ENCODE measurements at regions not wholly inside any gene's neighbourhood (a gene's known extent, or its start where the extent isn't known, plus 50 kb on each side); places are given as distances from the start of the nearest gene placed in this dataset.

GRCh38 chr17:79500745-79501618, 109.9 kb downstream of the RBFOX3 start:
- Histone ChIP-seq H3K9me3 (ENCODE audit: control insufficient read depth, low read depth, low read length) (no peaks in the 10 kb centered on the region), H3K27ac (ENCODE audit: low read length) (no peak overlapping the region), H3K4me1 (ENCODE audit: control insufficient read depth, insufficient read depth, low read length) (peaks cover 4% of the 10 kb centered on the region), H3K36me3 (ENCODE audit: control insufficient read depth, insufficient read depth, low read length) (no peaks in the 10 kb centered on the region), H3K27me3 (ENCODE audit: control insufficient read depth, insufficient read depth, low read length) (no peaks in the 10 kb centered on the region), H3K4me3 (ENCODE audit: low read length) (no peak overlapping the region)
- DNase-seq, result peak in 1 of 2 donors; percentile 50
- 31% methylated on average over 5 of the region's 23 CpGs for WGBS (ENCODE audit: insufficient coverage, low lambda C conversion rate)

GRCh38 chr17:79498854-79499253, 112.0 kb downstream of the RBFOX3 start:
- DNase-seq, result no peak
- Histone ChIP-seq H3K27ac (ENCODE audit: low read length) (no peak overlapping the region), H3K4me1 (ENCODE audit: control insufficient read depth, insufficient read depth, low read length) (peaks cover 4% of the 10 kb centered on the region), H3K36me3 (ENCODE audit: control insufficient read depth, insufficient read depth, low read length) (no peaks in the 10 kb centered on the region), H3K4me3 (ENCODE audit: low read length) (no peak overlapping the region), H3K9me3 (ENCODE audit: control insufficient read depth, low read depth, low read length) (no peaks in the 10 kb centered on the region), H3K27me3 (ENCODE audit: control insufficient read depth, insufficient read depth, low read length) (no peaks in the 10 kb centered on the region)
- WGBS (ENCODE audit: insufficient coverage, low lambda C conversion rate), result 0% methylated on average over 1 of the region's 1 CpG

DNA sequence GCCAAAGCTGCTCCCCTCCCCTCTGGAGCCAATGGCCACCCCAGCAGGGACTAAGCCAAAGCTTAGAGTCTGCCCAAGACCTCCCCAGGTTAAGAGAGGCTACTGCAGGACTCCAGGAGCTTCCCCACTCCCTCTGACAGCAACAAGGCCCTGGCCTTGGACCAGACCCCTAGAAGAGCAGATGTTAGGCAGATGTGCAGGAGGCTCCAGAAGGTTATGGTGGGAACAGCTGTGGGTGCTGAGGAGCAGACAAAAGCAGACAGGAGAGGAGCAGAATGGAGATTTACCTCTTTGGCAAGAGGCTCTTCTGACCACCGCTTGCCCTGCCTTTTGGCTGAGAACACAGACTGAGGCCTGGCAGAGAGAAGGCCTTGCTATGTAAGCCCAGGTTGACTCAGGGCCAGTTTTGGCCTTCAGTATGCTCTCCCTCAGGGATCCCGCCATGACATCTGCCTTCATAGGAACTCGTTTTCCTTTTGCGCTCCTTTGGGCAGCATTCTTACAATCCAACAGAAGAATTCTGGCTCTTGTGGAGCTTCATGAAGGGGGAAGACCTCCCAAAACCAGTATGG, 113.0 kb downstream of the RBFOX3 start:
- H3K27ac ChIP-seq (ENCODE audit: low read length), result no peak overlapping the region
- no peak overlapping the region for H3K4me3 ChIP-seq (ENCODE audit: low read length)
- no peaks in the 10 kb centered on the region for H3K36me3 ChIP-seq (ENCODE audit: control insufficient read depth, insufficient read depth, low read length)
- DNase-seq, result no peak
- peaks cover 4% of the 10 kb centered on the region for H3K4me1 ChIP-seq (ENCODE audit: control insufficient read depth, insufficient read depth, low read length)
- H3K9me3 ChIP-seq (ENCODE audit: control insufficient read depth, low read depth, low read length), result no peaks in the 10 kb centered on the region
- whole genome bisulfite sequencing (ENCODE audit: insufficient coverage, low lambda C conversion rate), result no CpG with 5 or more reads among the region's 4 CpGs
- H3K27me3 ChIP-seq (ENCODE audit: control insufficient read depth, insufficient read depth, low read length), result no peaks in the 10 kb centered on the region

- Histone ChIP-seq H3K4me3 (ENCODE audit: low read length) (no peak overlapping the region), H3K27me3 (ENCODE audit: control insufficient read depth, insufficient read depth, low read length) (no peaks in the 10 kb centered on the region), H3K36me3 (ENCODE audit: control insufficient read depth, insufficient read depth, low read length) (no peaks in the 10 kb centered on the region), H3K4me1 (ENCODE audit: control insufficient read depth, insufficient read depth, low read length) (peaks cover 2% of the 10 kb centered on the region), H3K27ac (ENCODE audit: low read length) (no peak overlapping the region), H3K9me3 (ENCODE audit: control insufficient read depth, low read depth, low read length) (no peaks in the 10 kb centered on the region)
- DNase-seq, result no peak
- no CpG with 5 or more reads among the region's 13 CpGs for WGBS (ENCODE audit: insufficient coverage, low lambda C conversion rate)
Measured at GRCh38 chr17:79496422-79497005, 114.3 kb downstream of the RBFOX3 start.

DNA sequence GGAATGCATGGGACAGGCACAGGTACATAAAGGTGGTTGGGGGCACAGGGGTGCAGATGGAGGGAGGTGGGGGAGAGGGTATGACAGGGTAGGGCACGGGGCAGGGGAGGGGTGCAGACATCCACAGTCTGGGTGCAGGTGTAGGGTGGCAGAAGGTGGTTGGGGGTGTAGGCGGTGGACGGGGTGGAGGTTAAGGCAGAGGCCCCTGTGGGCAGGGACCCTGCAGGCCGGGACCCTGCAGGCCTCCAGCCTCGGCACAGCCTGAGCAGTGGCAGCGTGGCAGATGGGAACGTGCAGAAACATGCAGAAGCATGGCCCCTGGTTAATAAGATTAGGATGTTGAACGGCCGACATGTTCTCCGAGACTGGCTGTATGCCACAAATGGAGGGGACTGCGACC, 115.2 kb downstream of the RBFOX3 start:
- Histone ChIP-seq H3K9me3 (ENCODE audit: control insufficient read depth, low read depth, low read length) (no peaks in the 10 kb centered on the region), H3K27ac (ENCODE audit: low read length) (no peak overlapping the region), H3K4me3 (ENCODE audit: low read length) (no peak overlapping the region), H3K36me3 (ENCODE audit: control insufficient read depth, insufficient read depth, low read length) (no peaks in the 10 kb centered on the region), H3K27me3 (ENCODE audit: control insufficient read depth, insufficient read depth, low read length) (no peaks in the 10 kb centered on the region), H3K4me1 (ENCODE audit: control insufficient read depth, insufficient read depth, low read length) (no peaks in the 10 kb centered on the region)
- no CpG with 5 or more reads among the region's 11 CpGs for WGBS (ENCODE audit: insufficient coverage, low lambda C conversion rate)
- DNase-seq, result no peak

GRCh38 chr17:79491006-79491405, 119.8 kb downstream of the RBFOX3 start:
- Histone ChIP-seq H3K9me3 (ENCODE audit: control insufficient read depth, low read depth, low read length) (no peaks in the 10 kb centered on the region), H3K4me1 (ENCODE audit: control insufficient read depth, insufficient read depth, low read length) (no peaks in the 10 kb centered on the region), H3K27me3 (ENCODE audit: control insufficient read depth, insufficient read depth, low read length) (peaks cover 4% of the 10 kb centered on the region), H3K4me3 (ENCODE audit: low read length) (no peak overlapping the region), H3K27ac (ENCODE audit: low read length) (no peak overlapping the region), H3K36me3 (ENCODE audit: control insufficient read depth, insufficient read depth, low read length) (no peaks in the 10 kb centered on the region)
- WGBS (ENCODE audit: insufficient coverage, low lambda C conversion rate), result no CpG with 5 or more reads among the region's 3 CpGs
- DNase-seq, result no peak

DNA sequence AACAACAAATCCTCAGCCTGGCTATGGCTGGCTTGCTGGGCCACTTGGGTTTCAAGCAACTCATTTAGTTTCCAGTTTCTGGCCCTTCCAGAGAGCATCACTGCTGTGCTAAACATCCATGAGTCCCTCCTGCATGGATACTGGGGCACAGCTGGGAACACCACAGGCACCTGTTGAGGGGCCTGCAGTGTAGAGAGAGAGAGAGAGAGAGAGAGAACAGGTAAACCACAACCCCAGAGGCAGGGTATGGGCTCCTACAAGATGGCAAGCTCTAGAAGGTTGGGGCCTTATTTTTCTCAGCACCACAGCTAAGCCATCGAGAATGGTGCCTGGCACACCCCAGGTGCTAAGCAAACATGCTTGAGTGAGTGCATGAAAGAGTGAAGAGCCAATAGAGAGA, 120.3 kb downstream of the RBFOX3 start:
- DNase-seq, result no peak
- H3K4me3 ChIP-seq (ENCODE audit: low read length), result no peak overlapping the region
- WGBS (ENCODE audit: insufficient coverage, low lambda C conversion rate), result no CpG with 5 or more reads among the region's 1 CpG
- no peak overlapping the region for H3K27ac ChIP-seq (ENCODE audit: low read length)
- H3K36me3 ChIP-seq (ENCODE audit: control insufficient read depth, insufficient read depth, low read length), result no peaks in the 10 kb centered on the region
- no peaks in the 10 kb centered on the region for H3K9me3 ChIP-seq (ENCODE audit: control insufficient read depth, low read depth, low read length)
- no peaks in the 10 kb centered on the region for H3K4me1 ChIP-seq (ENCODE audit: control insufficient read depth, insufficient read depth, low read length)
- peaks cover 8% of the 10 kb centered on the region for H3K27me3 ChIP-seq (ENCODE audit: control insufficient read depth, insufficient read depth, low read length)

DNA sequence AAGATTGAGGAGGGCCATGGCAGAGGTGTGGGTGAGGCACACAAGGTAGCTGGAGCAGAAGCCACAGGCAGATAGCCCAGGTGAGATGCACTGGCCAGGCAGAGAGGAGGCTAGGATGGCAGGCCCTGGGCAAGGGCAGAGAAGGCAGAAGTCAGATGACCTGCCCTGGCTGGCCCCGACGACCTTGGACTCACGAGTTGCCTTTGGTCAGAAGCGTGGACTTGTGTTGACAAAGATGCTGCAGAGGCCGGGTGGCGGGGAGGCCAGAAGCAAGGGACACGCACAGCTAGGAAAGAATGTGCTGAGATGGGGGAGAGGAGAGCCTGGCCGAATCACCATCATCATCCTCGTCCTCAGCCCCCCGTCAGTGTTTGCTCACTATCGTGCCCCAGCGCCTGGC, 123.7 kb downstream of the RBFOX3 start:
- no peak for DNase-seq
- no CpG with 5 or more reads among the region's 12 CpGs for WGBS (ENCODE audit: insufficient coverage, low lambda C conversion rate)
- H3K9me3 ChIP-seq (ENCODE audit: control insufficient read depth, low read depth, low read length), result no peaks in the 10 kb centered on the region
- no peaks in the 10 kb centered on the region for H3K36me3 ChIP-seq (ENCODE audit: control insufficient read depth, insufficient read depth, low read length)
- H3K4me1 ChIP-seq (ENCODE audit: control insufficient read depth, insufficient read depth, low read length), result no peaks in the 10 kb centered on the region
- H3K27ac ChIP-seq (ENCODE audit: low read length), result no peak overlapping the region
- peaks cover 36% of the 10 kb centered on the region for H3K27me3 ChIP-seq (ENCODE audit: control insufficient read depth, insufficient read depth, low read length)
- H3K4me3 ChIP-seq (ENCODE audit: low read length), result no peak overlapping the region

DNA sequence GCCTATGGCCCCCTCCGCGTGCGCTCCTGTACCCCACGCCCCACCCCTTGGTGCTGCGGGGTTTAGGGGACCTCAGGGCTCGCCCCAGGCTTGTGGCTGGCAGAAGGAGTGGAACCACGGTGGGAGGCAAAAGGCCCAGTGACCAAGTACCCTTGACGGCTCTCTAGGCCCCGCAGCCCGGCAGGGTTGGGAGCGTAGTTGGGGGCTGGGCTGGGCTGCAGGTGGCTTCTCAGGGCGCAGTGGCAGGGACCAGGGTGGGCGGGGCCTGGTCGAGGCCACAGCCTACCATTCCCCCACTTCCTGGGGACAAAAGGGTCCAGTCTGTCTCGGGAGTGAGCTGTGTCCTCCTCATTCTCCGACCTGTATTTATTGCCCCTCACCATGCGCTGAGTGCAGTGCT, 124.9 kb downstream of the RBFOX3 start:
- H3K27me3 ChIP-seq (ENCODE audit: control insufficient read depth, insufficient read depth, low read length), result peaks cover 42% of the 10 kb centered on the region

GRCh38 chr17:79485419-79485985, 125.3 kb downstream of the RBFOX3 start:
- no CpG with 5 or more reads among the region's 22 CpGs for WGBS (ENCODE audit: insufficient coverage, low lambda C conversion rate)
- DNase-seq, result no peak
- Histone ChIP-seq H3K4me3 (ENCODE audit: low read length) (no peak overlapping the region), H3K27ac (ENCODE audit: low read length) (no peak overlapping the region), H3K36me3 (ENCODE audit: control insufficient read depth, insufficient read depth, low read length) (no peaks in the 10 kb centered on the region), H3K4me1 (ENCODE audit: control insufficient read depth, insufficient read depth, low read length) (no peaks in the 10 kb centered on the region), H3K27me3 (ENCODE audit: control insufficient read depth, insufficient read depth, low read length) (peaks cover 41% of the 10 kb centered on the region), H3K9me3 (ENCODE audit: control insufficient read depth, low read depth, low read length) (no peaks in the 10 kb centered on the region)

More for the DNA sequence above, 124.9 kb downstream of the RBFOX3 start:
- no peak overlapping the region for H3K4me3 ChIP-seq (ENCODE audit: low read length)
- no peaks in the 10 kb centered on the region for H3K4me1 ChIP-seq (ENCODE audit: control insufficient read depth, insufficient read depth, low read length)
- WGBS (ENCODE audit: insufficient coverage, low lambda C conversion rate), result no CpG with 5 or more reads among the region's 17 CpGs
- no peak for DNase-seq
- H3K9me3 ChIP-seq (ENCODE audit: control insufficient read depth, low read depth, low read length), result no peaks in the 10 kb centered on the region
- no peaks in the 10 kb centered on the region for H3K36me3 ChIP-seq (ENCODE audit: control insufficient read depth, insufficient read depth, low read length)
- H3K27ac ChIP-seq (ENCODE audit: low read length), result no peak overlapping the region
